Caco-2 (cell line): ENCODE measurements at regions not wholly inside any gene's neighbourhood (a gene's known extent, or its start where the extent isn't known, plus 50 kb on each side); places are given as distances from the start of the nearest gene placed in this dataset.
A peak's percentile ranks its signal among the peaks of the same experiment; 100 is the strongest.

ENCODE experiments used
- BruUV-seq: library from RNA; stranded (reverse); fragments of 400-500 nt; replicated peaks from 2 replicates; lab custom pipeline; 2021; lab: Mats Ljungman, UMichigan
- CTCF ChIA-PET: fragments of 300-600 bp; sonication (Branson Sonifier 250); formaldehyde crosslinking; loops from one replicate; lab custom pipeline; 2022; ENCODE audit warnings: antibody characterized with exemption; lab: Charles Lee
- POLR2A ChIA-PET: fragments of 300-600 bp; sonication (Branson Sonifier 250); formaldehyde crosslinking; loops from one replicate; lab custom pipeline; 2022; ENCODE audit warnings: antibody characterized with exemption; lab: Charles Lee
- DNase-seq, 2 experiments: peaks; one replicate each; pipeline versions ENCODE4 v3.0.0 to v3.0.0-alpha.2; 2020 to 2022
- H3K27me3 ChIP-seq: replicated peaks from 2 replicates; pipeline ENCODE4 v1.6.0; 2011; ENCODE audit warnings: low read length; ENCODE audit not compliant: control insufficient read depth, insufficient read depth
- H3K36me3 ChIP-seq: 2 replicates; pipeline ENCODE4 v1.5.1; 2011; ENCODE audit warnings: low read length; ENCODE audit not compliant: control insufficient read depth, insufficient read depth
- H3K4me1 ChIP-seq: fragments of 250-450 bp; sonication (Bioruptor Pico); 2 replicates; pipeline ENCODE4 v1.5.1; 2020; ENCODE audit warnings: mild to moderate bottlenecking
- H3K4me3 ChIP-seq: 2 replicates; pipeline ENCODE4 v1.5.1; 2011; ENCODE audit warnings: low read depth, mild to moderate bottlenecking, control low read depth, low read length
- H3K9me3 ChIP-seq: fragments of 250-450 bp; sonication (Bioruptor Pico); 2 replicates; pipeline ENCODE4 v1.5.1; 2020; ENCODE audit warnings: mild to moderate bottlenecking, moderate library complexity
- H3K27ac Mint-ChIP-seq: one replicate; pipeline ENCODE4 v1.8.0; 2022; ENCODE audit warnings: mixed read lengths; ENCODE audit not compliant: unreplicated experiment
- H3K27me3 Mint-ChIP-seq: one replicate; pipeline ENCODE4 v1.8.0; 2022; ENCODE audit warnings: mixed read lengths; ENCODE audit not compliant: insufficient read depth, unreplicated experiment
- H3K36me3 Mint-ChIP-seq: one replicate; pipeline ENCODE4 v1.8.0; 2022; ENCODE audit warnings: mild to moderate bottlenecking, mixed read lengths; ENCODE audit not compliant: insufficient read depth, unreplicated experiment
- H3K4me1 Mint-ChIP-seq: one replicate; pipeline ENCODE4 v1.8.0; 2022; ENCODE audit warnings: low read depth, mixed read lengths; ENCODE audit not compliant: unreplicated experiment
- H3K4me3 Mint-ChIP-seq: one replicate; pipeline ENCODE4 v1.8.0; 2022; ENCODE audit warnings: mild to moderate bottlenecking, moderate library complexity, mixed read lengths; ENCODE audit not compliant: unreplicated experiment
- H3K9me3 Mint-ChIP-seq: one replicate; pipeline ENCODE4 v1.8.0; 2022; ENCODE audit warnings: mixed read lengths; ENCODE audit not compliant: unreplicated experiment
- CTCF ChIP-seq, 2 experiments: fragments of 200-600 bp in 1 of 2; IDR thresholded peaks; 1 replicate in 1 of 2; 2 replicates in 1 of 2; pipeline versions ENCODE4 v1.5.1 to v1.8.0; 2011 to 2022; ENCODE audit warnings: antibody characterized with exemption in 1 of 2, control low read depth in 1 of 2, inconsistent platforms in 1 of 2, low read depth in 1 of 2, low read length in 1 of 2, mild to moderate bottlenecking in 1 of 2, moderate library complexity in 1 of 2; ENCODE audit not compliant: insufficient read depth in 1 of 2, severe bottlenecking in 1 of 2, unreplicated experiment in 1 of 2
- intact Hi-C: fragments of 100-400 bp; cut with micrococcal nuclease; formaldehyde crosslinking; loops from one replicate; pipeline ENCODE4 v1.10.0; 2022; ENCODE audit not compliant: unreplicated experiment

GRCh38 chr17:77885678-77886386 lies 72.7 kb upstream of the TNRC6C start:
- no peak for DNase-seq
- Mint-ChIP-seq H3K4me3 (peak overlapping the region; percentile 78), H3K9me3 (no peaks in the 10 kb centered on the region), H3K4me1 (peaks cover 21% of the 10 kb centered on the region), H3K27ac (no peak overlapping the region), H3K36me3 (peaks cover 6% of the 10 kb centered on the region), H3K27me3 (peaks cover 37% of the 10 kb centered on the region)
- no peak for TF ChIP-seq CTCF (IDR thresholded peaks at IDR 0.05; ENCODE audit: insufficient read depth in 1 of 2, low read depth in 1 of 2, low read length in 1 of 2, severe bottlenecking in 1 of 2, unreplicated experiment in 1 of 2)
- ChIA-PET POLR2A (interaction anchor here (2.8 kb wide), 1 partner anchor 73 kb away, joined by 19 read pairs; the partner anchor contains the start of gene TNRC6C), CTCF (no interaction called here)
- Histone ChIP-seq H3K4me1 (peaks cover 14% of the 10 kb centered on the region; the same call in 1 of the 2 replicates), H3K4me3 (no peak overlapping the region), H3K36me3 (no peaks in the 10 kb centered on the region), H3K9me3 (no peaks in the 10 kb centered on the region), H3K27me3 (peaks cover 6% of the 10 kb centered on the region)
- BruUV-seq: no TSS peak
- intact Hi-C loops: loop anchor here (10.0 kb wide), 1 partner anchor 129 kb away; no protein-coding TSS in a partner anchor

GRCh38 chr17:77886387-77886728 lies 72.1 kb upstream of the TNRC6C start:
- Histone ChIP-seq H3K36me3 (no peaks in the 10 kb centered on the region), H3K27me3 (peaks cover 6% of the 10 kb centered on the region), H3K4me1 (peaks cover 14% of the 10 kb centered on the region; the same call in 1 of the 2 replicates), H3K4me3 (no peak overlapping the region), H3K9me3 (no peaks in the 10 kb centered on the region)
- Mint-ChIP-seq H3K4me1 (peaks cover 21% of the 10 kb centered on the region), H3K9me3 (no peaks in the 10 kb centered on the region), H3K27ac (peak overlapping the region; percentile 16), H3K4me3 (peak overlapping the region; percentile 78), H3K36me3 (peaks cover 6% of the 10 kb centered on the region), H3K27me3 (peaks cover 37% of the 10 kb centered on the region)
- DNase-seq: no peak
- intact Hi-C loops: loop anchor here (10.0 kb wide), 1 partner anchor 128 kb away; no protein-coding TSS in a partner anchor
- TF ChIP-seq CTCF (IDR thresholded peaks at IDR 0.05; ENCODE audit: insufficient read depth in 1 of 2, low read depth in 1 of 2, low read length in 1 of 2, severe bottlenecking in 1 of 2, unreplicated experiment in 1 of 2): no peak
- CTCF ChIA-PET: no interaction called here
- POLR2A ChIA-PET: interaction anchor here (0.5 to 2.8 kb wide), 2 partner anchors 72 to 849 kb away, joined by 4 to 19 read pairs; partner anchors contain the start of gene TNRC6C
- BruUV-seq: no TSS peak

GRCh38 chr17:77887110-77887463 lies 71.4 kb upstream of the TNRC6C start:
- H3K9me3 ChIP-seq: no peaks in the 10 kb centered on the region
- peak overlapping the region; percentile 78 for H3K4me3 Mint-ChIP-seq
- TSS peak; percentile 55 for BruUV-seq
- peak overlapping the region; percentile 16 for H3K27ac Mint-ChIP-seq
- no peaks in the 10 kb centered on the region for H3K9me3 Mint-ChIP-seq
- H3K36me3 Mint-ChIP-seq: peaks cover 6% of the 10 kb centered on the region
- peaks cover 21% of the 10 kb centered on the region for H3K4me1 Mint-ChIP-seq
- ChIA-PET CTCF (interaction anchor here (0.6 to 1.0 kb wide), 3 partner anchors 126 to 779 kb away, joined by 3 read pairs; no protein-coding TSS in a partner anchor), POLR2A (interaction anchor here (0.5 to 2.8 kb wide), 2 partner anchors 71 to 850 kb away, joined by 4 to 19 read pairs; partner anchors contain the start of gene TNRC6C)
- H3K4me3 ChIP-seq: peak overlapping the region; percentile 38
- H3K36me3 ChIP-seq: no peaks in the 10 kb centered on the region
- intact Hi-C loops: loop anchor here (10.0 kb wide), 1 partner anchor 128 kb away; no protein-coding TSS in a partner anchor
- TF ChIP-seq CTCF (IDR thresholded peaks at IDR 0.05; ENCODE audit: insufficient read depth in 1 of 2, low read depth in 1 of 2, low read length in 1 of 2, severe bottlenecking in 1 of 2, unreplicated experiment in 1 of 2): no peak
- DNase-seq: no peak
- peaks cover 4% of the 10 kb centered on the region for H3K27me3 ChIP-seq
- peaks cover 37% of the 10 kb centered on the region for H3K27me3 Mint-ChIP-seq
- peaks cover 14% of the 10 kb centered on the region; the same call in 1 of the 2 replicates for H3K4me1 ChIP-seq
